RWPE2 (cell line): ENCODE measurements at regions not wholly inside any gene's neighbourhood (a gene's known extent, or its start where the extent isn't known, plus 50 kb on each side); places are given as distances from the start of the nearest gene placed in this dataset.

Experiments
- ATAC-seq: fragments of 200-7000 bp; cut with Tn5 transposase; 3 replicates; pipeline ENCODE4 v1.9.1; 2021; ENCODE audit warnings: low read depth
- DNase-seq: peaks from one replicate; pipeline ENCODE4 v3.0.0-alpha.2; 2020; ENCODE audit warnings: low spot score
- H3K27ac ChIP-seq: fragments of 450-650 bp; 2 replicates; pipeline ENCODE4 v1.5.1; 2017; ENCODE audit warnings: mild to moderate bottlenecking; ENCODE audit not compliant: poor library complexity, severe bottlenecking
- H3K27me3 ChIP-seq: fragments of 250-450 bp; sonication (Bioruptor Pico); 2 replicates; pipeline ENCODE4 v1.5.1; 2021; ENCODE audit warnings: mild to moderate bottlenecking, moderate library complexity; ENCODE audit not compliant: insufficient read depth, poor library complexity, severe bottlenecking
- H3K36me3 ChIP-seq: fragments of 250-450 bp; sonication (Bioruptor Pico); 2 replicates; pipeline ENCODE4 v1.5.1; 2020; ENCODE audit warnings: low read depth, mild to moderate bottlenecking, moderate library complexity
- H3K4me1 ChIP-seq: fragments of 250-450 bp; sonication (Bioruptor Pico); 2 replicates; pipeline ENCODE4 v1.5.1; 2021; ENCODE audit warnings: mild to moderate bottlenecking, moderate library complexity; ENCODE audit not compliant: insufficient read depth, poor library complexity, severe bottlenecking
- H3K4me3 ChIP-seq: fragments of 250-450 bp; sonication (Bioruptor Pico); 2 replicates; pipeline ENCODE4 v1.5.1; 2021; ENCODE audit warnings: mild to moderate bottlenecking, moderate library complexity; ENCODE audit not compliant: severe bottlenecking
- H3K9me3 ChIP-seq: fragments of 250-450 bp; sonication (Bioruptor Pico); 2 replicates; pipeline ENCODE4 v1.5.1; 2021; ENCODE audit warnings: mild to moderate bottlenecking, moderate library complexity; ENCODE audit not compliant: severe bottlenecking
- TF ChIP-seq, protein P1 (sequence below): fragments of 450-650 bp; IDR thresholded peaks from one replicate; pipeline ENCODE4 v1.5.1; 2017; ENCODE audit warnings: mild to moderate bottlenecking, moderate library complexity; ENCODE audit not compliant: poor library complexity, severe bottlenecking

DNA sequence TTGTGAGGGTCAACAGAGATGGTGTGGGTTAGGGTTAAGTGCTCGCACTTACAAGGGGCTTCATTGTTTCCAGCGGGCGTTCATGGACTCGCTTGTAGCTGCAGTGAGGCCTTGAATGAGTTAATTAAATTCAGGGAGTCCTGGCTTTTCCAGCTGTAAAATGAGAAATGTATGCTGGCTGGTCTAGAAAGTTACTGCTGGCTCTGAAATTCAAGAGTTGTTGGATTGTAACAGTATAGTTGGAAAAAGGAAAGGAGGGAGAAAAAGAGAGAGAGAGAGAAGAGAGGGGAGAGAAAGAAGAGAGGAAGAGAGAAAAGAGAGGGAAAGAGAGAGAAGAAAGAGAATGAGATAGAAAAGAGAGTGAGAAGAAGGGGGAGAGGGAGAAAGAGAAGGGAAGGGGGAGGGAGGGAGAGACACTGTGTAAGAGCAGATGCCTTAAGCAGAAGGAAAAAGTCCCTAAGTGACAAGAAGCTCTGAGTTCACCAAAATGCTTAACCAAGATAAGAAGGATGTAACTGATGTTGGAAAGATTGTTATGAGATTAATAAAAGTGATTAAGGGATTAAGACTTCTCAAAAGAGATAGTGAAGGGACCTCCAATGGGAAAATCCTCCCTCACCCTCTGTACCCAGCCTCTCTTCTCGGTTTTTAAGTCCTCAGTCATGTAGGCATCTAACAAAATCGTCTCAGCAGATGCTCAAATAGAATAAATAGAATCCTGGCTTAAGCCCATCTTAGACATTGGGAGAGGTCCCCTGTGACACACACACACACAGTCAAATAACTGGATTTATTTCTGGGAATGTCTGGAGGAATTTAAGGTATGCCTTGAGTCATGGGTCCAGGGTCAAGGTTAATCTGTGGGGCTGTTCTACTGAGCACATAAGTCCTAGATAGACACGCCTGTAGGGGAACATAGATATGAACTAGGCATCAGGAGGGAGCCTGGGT lies 477.9 kb downstream of the MIAT start:
- peaks cover 2% of the 10 kb centered on the region for H3K9me3 ChIP-seq
- TF ChIP-seq, protein P1, sequence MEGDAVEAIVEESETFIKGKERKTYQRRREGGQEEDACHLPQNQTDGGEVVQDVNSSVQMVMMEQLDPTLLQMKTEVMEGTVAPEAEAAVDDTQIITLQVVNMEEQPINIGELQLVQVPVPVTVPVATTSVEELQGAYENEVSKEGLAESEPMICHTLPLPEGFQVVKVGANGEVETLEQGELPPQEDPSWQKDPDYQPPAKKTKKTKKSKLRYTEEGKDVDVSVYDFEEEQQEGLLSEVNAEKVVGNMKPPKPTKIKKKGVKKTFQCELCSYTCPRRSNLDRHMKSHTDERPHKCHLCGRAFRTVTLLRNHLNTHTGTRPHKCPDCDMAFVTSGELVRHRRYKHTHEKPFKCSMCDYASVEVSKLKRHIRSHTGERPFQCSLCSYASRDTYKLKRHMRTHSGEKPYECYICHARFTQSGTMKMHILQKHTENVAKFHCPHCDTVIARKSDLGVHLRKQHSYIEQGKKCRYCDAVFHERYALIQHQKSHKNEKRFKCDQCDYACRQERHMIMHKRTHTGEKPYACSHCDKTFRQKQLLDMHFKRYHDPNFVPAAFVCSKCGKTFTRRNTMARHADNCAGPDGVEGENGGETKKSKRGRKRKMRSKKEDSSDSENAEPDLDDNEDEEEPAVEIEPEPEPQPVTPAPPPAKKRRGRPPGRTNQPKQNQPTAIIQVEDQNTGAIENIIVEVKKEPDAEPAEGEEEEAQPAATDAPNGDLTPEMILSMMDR, result no peak
- H3K36me3 ChIP-seq, result no peaks in the 10 kb centered on the region
- no peak for DNase-seq
- H3K4me3 ChIP-seq, result no peak overlapping the region
- H3K27ac ChIP-seq, result peak overlapping the region; percentile 90
- peak; percentile 64 for ATAC-seq
- peaks cover 39% of the 10 kb centered on the region for H3K4me1 ChIP-seq
- no peaks in the 10 kb centered on the region for H3K27me3 ChIP-seq

DNA sequence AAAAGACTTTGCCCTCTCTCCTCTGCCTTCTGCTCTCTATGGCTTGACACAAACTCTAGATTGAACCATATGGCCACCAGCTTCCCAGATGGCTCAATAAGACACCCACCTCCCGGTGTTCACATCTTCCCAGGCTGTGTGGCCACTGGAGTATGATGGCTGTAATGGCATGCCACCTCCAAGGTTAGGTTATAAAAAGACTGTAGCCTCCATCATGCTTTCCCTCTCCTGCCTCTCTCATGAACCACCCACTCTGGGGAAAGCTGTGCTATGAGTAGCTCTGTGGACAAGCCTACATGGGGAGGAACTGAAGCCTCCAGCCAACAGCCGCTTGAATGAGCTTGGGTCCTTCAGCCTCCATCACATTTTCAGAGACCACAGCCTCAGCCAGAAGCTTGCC lies 479.2 kb downstream of the MIAT start:
- ATAC-seq, result no peak
- TF ChIP-seq, protein P1, result no peak
- H3K4me1 ChIP-seq, result peaks cover 31% of the 10 kb centered on the region

DNA sequence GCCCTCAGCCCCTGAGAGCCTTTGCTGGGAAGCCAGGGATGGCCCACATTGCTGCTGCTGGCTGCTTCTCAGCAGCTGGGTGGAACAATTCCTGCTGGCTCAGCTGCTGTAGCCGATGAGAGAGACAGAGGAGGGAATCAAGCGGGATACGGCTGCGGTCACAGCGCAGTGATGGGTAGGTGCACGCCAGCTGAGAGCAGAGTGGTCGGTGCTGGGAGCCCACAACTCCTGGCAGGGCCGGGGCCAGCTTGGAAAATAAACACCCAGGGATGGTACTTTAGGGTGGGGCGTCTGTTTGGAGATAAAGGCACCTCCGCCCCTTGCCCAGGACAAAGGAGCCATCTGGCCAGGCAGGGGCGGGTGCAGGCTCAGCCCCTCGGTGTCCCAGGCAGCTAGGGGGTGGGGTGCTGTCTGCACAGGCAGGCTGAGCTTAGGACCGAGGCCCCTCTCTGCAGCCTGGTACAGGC lies 480.5 kb downstream of the MIAT start:
- Histone ChIP-seq H3K27ac (no peak overlapping the region), H3K27me3 (no peaks in the 10 kb centered on the region), H3K4me3 (no peak overlapping the region), H3K9me3 (peaks cover 2% of the 10 kb centered on the region), H3K4me1 (peaks cover 31% of the 10 kb centered on the region), H3K36me3 (no peaks in the 10 kb centered on the region)
- no peak for ATAC-seq
- TF ChIP-seq, protein P1, result no peak
- DNase-seq, result no peak

More for the DNA sequence above, 479.2 kb downstream of the MIAT start:
- DNase-seq, result no peak
- Histone ChIP-seq H3K27me3 (no peaks in the 10 kb centered on the region), H3K27ac (no peak overlapping the region), H3K9me3 (peaks cover 2% of the 10 kb centered on the region), H3K4me3 (no peak overlapping the region), H3K36me3 (no peaks in the 10 kb centered on the region)

DNA sequence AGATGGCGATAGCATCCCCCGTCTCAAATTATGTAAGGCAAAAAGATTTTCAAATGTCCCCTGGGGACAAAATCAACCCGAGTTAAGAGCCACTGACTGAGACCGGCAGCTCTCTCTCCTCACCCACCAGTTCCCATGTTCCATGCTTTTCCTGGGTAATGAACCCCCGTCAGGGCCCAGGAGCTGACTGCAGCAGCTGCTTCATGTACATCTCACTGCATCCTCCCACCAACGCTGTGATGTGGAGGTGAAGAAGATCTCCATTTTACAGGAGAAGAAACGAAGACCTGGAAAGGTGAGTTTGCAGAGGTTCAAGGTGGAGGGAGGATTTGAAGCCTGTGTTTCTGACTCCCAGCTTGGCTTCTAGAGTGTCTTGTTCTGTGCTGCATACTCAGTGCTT lies 481.1 kb downstream of the MIAT start:
- Histone ChIP-seq H3K27me3 (no peaks in the 10 kb centered on the region), H3K4me1 (peaks cover 25% of the 10 kb centered on the region), H3K27ac (no peak overlapping the region), H3K36me3 (no peaks in the 10 kb centered on the region), H3K9me3 (peaks cover 2% of the 10 kb centered on the region), H3K4me3 (no peak overlapping the region)
- TF ChIP-seq, protein P1, result no peak
- no peak for DNase-seq
- no peak for ATAC-seq
